Fibroblast of villous mesenchyme (primary cell): ENCODE measurements at regions not wholly inside any gene's neighbourhood (a gene's known extent, or its start where the extent isn't known, plus 50 kb on each side); places are given as distances from the start of the nearest gene placed in this dataset.

Experiments used
- DNase-seq: peaks from one replicate; pipeline ENCODE4 v3.0.0-alpha.2; 2010; ENCODE audit warnings: low read depth
- H3K4me3 ChIP-seq: 2 replicates; pipeline ENCODE4 v1.5.1; 2011; ENCODE audit warnings: low read depth, mild to moderate bottlenecking, low read length
- CTCF ChIP-seq: IDR thresholded peaks from 2 replicates; pipeline ENCODE4 v1.5.1; 2012; ENCODE audit warnings: low read depth, mild to moderate bottlenecking, low read length; ENCODE audit not compliant: insufficient read depth

- peak overlapping the region; percentile 49 for H3K4me3 ChIP-seq
- no peak for TF ChIP-seq CTCF
- peak; percentile 73 for DNase-seq
Measured at GRCh38 chr7:130961128-130961601, 227.2 kb upstream of the KLF14 start.

- H3K4me3 ChIP-seq, result no peak overlapping the region
- DNase-seq, result no peak
- no peak for TF ChIP-seq CTCF
Measured at GRCh38 chr7:130962109-130962508, 228.1 kb upstream of the KLF14 start.

GRCh38 chr7:130963339-130963738, 229.3 kb upstream of the KLF14 start:
- no peak for DNase-seq
- no peak overlapping the region for H3K4me3 ChIP-seq

GRCh38 chr7:130965515-130965914, 231.5 kb upstream of the KLF14 start:
- TF ChIP-seq CTCF, result no peak
- no peak overlapping the region for H3K4me3 ChIP-seq
- no peak for DNase-seq

More at GRCh38 chr7:130963339-130963738, 229.3 kb upstream of the KLF14 start:
- TF ChIP-seq CTCF, result no peak

- H3K4me3 ChIP-seq, result no peak overlapping the region
- TF ChIP-seq CTCF, result no peak
- no peak for DNase-seq
Measured at GRCh38 chr7:130966246-130967009, 232.4 kb upstream of the KLF14 start.

GRCh38 chr7:130970196-130970595, 236.2 kb upstream of the KLF14 start:
- TF ChIP-seq CTCF, result no peak
- DNase-seq, result no peak
- no peak overlapping the region for H3K4me3 ChIP-seq
